ENCODE measurements at regions not wholly inside any gene's neighbourhood (a gene's known extent, or its start where the extent isn't known, plus 50 kb on each side); places are given as distances from the start of the nearest gene placed in this dataset.

GRCh38 chr1:218735436-218736032 lies 390.4 kb downstream of the TGFB2 start:
- no peak overlapping the region for H3K4me3 ChIP-seq (IDR thresholded peaks at IDR 0.05; ENCODE audit: insufficient read depth, low read depth, low read length)
- no peak overlapping the region for H3K27ac ChIP-seq

DNA sequence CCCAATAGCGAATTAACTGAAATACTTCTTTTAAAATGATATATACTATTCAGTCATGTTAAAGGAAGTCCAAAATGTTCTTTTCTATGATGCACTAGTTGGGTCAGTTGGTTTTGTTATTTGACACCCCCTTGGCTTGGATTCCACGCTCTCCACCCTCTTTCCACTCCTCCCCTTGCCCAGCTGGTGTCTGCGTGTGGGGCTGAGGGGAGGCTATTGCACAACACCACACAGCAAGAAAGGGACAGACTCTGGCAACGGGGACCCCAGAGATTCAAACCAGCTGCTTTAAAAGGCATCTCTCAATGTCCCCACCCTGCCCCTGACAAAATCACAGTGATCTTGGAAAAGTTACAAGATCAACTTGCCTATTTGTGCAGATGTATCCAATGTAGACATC lies 394.3 kb downstream of the TGFB2 start:
- Histone ChIP-seq H3K36me3 (ENCODE audit: insufficient read depth) (no peaks in the 10 kb centered on the region), H3K4me3 (IDR thresholded peaks at IDR 0.05; ENCODE audit: insufficient read depth, low read depth, low read length) (no peak overlapping the region), H2AFZ (ENCODE audit: low read depth) (no peak overlapping the region), H3K4me2 (no peak overlapping the region), H3K9ac (no peak overlapping the region), H3K27ac (no peak overlapping the region), H3K79me2 (ENCODE audit: insufficient read depth, low read depth) (no peaks in the 10 kb centered on the region), H3K4me1 (ENCODE audit: low read depth, poor library complexity, severe bottlenecking) (peaks cover 11% of the 10 kb centered on the region), H3K27me3 (ENCODE audit: insufficient read depth, low read depth) (no peaks in the 10 kb centered on the region), H4K20me1 (ENCODE audit: insufficient read depth) (no peaks in the 10 kb centered on the region)
- TF ChIP-seq CTCF (conservative IDR thresholded peaks at IDR 0.05; ENCODE audit: low read depth, low read length) = no peak

More at GRCh38 chr1:218735436-218736032, 390.4 kb downstream of the TGFB2 start:
- no peaks in the 10 kb centered on the region for H3K79me2 ChIP-seq (ENCODE audit: insufficient read depth, low read depth)
- H3K4me1 ChIP-seq (ENCODE audit: low read depth, poor library complexity, severe bottlenecking) = no peaks in the 10 kb centered on the region
- no peak overlapping the region for H2AFZ ChIP-seq (ENCODE audit: low read depth)
- H3K9ac ChIP-seq = no peak overlapping the region
- TF ChIP-seq CTCF (conservative IDR thresholded peaks at IDR 0.05; ENCODE audit: low read depth, low read length) = no peak
- no peak overlapping the region for H3K4me2 ChIP-seq
- H3K27me3 ChIP-seq (ENCODE audit: insufficient read depth, low read depth) = no peaks in the 10 kb centered on the region
- no peaks in the 10 kb centered on the region for H3K36me3 ChIP-seq (ENCODE audit: insufficient read depth)
- H4K20me1 ChIP-seq (ENCODE audit: insufficient read depth) = no peaks in the 10 kb centered on the region

GRCh38 chr1:218741852-218742251 lies 396.7 kb downstream of the TGFB2 start:
- Histone ChIP-seq H3K9ac (no peak overlapping the region), H3K79me2 (ENCODE audit: insufficient read depth, low read depth) (no peaks in the 10 kb centered on the region), H2AFZ (ENCODE audit: low read depth) (no peak overlapping the region), H3K4me1 (ENCODE audit: low read depth, poor library complexity, severe bottlenecking) (peaks cover 12% of the 10 kb centered on the region), H3K27ac (no peak overlapping the region), H3K4me3 (IDR thresholded peaks at IDR 0.05; ENCODE audit: insufficient read depth, low read depth, low read length) (no peak overlapping the region), H3K27me3 (ENCODE audit: insufficient read depth, low read depth) (no peaks in the 10 kb centered on the region), H3K4me2 (no peak overlapping the region), H4K20me1 (ENCODE audit: insufficient read depth) (no peaks in the 10 kb centered on the region), H3K36me3 (ENCODE audit: insufficient read depth) (no peaks in the 10 kb centered on the region)
- no peak for TF ChIP-seq CTCF (conservative IDR thresholded peaks at IDR 0.05; ENCODE audit: low read depth, low read length)

DNA sequence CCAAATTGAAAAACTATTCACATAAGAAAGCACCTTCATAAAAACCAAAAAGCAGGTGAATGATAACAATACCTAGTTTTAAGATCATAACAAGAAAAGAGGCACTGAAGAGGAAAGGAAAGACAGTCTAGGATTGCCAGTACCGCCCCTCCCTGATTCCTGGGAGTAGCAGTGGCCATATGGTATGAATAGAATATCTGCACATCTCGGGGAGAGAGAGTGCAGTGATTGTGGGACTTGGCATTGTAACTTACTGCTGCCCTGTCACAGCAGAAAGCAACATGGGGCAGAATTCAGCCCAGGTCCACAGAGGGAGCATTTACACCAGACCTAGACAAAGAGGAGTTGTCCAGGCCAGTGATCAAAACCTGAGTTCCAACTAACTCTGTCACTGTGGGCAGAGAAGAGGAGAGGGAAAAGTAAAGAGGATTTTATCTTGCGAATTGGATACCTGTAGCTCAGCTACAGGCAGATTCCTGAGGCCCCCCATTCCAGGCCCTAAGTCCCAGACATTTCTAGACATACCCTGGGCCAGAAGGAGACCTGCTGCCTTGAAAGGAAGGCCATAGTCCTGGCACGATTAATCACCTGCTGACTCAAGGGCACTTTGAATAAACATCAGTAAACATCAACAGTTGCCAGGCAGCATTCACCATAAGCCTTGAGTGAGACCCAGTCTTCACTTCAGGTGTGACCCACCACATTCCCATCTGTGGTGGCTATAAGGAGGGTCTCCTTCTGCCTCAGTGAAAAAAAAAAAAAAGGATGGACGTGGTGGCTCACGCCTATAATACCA lies 397.5 kb downstream of the TGFB2 start:
- Histone ChIP-seq H2AFZ (ENCODE audit: low read depth) (no peak overlapping the region), H3K4me2 (no peak overlapping the region), H3K4me1 (ENCODE audit: low read depth, poor library complexity, severe bottlenecking) (peaks cover 12% of the 10 kb centered on the region), H3K9ac (no peak overlapping the region), H3K79me2 (ENCODE audit: insufficient read depth, low read depth) (no peaks in the 10 kb centered on the region), H3K27me3 (ENCODE audit: insufficient read depth, low read depth) (no peaks in the 10 kb centered on the region), H3K4me3 (IDR thresholded peaks at IDR 0.05; ENCODE audit: insufficient read depth, low read depth, low read length) (no peak overlapping the region), H3K27ac (no peak overlapping the region), H4K20me1 (ENCODE audit: insufficient read depth) (no peaks in the 10 kb centered on the region), H3K36me3 (ENCODE audit: insufficient read depth) (no peaks in the 10 kb centered on the region)
- TF ChIP-seq CTCF (conservative IDR thresholded peaks at IDR 0.05; ENCODE audit: low read depth, low read length) = no peak

Data from KMS-11 (cell line).